Spleen (tissue), 7 donors: ENCODE measurements at regions not wholly inside any gene's neighbourhood (a gene's known extent, or its start where the extent isn't known, plus 50 kb on each side); places are given as distances from the start of the nearest gene placed in this dataset.

ENCODE experiments used
- POLR2A ChIP-seq, 3 donors: fragments of 450-650 bp; IDR thresholded peaks; one replicate each; pipeline ENCODE4 v1.5.1; 2017; ENCODE audit warnings: antibody characterized with exemption in 3 of 3, mild to moderate bottlenecking in 1 of 3
- POLR2AphosphoS5 ChIP-seq, 3 donors: sonication (generic); formaldehyde crosslinking; IDR thresholded peaks; one replicate each; pipeline ENCODE4 v1.5.1; 2017; ENCODE audit warnings: antibody characterized with exemption in 3 of 3
- TF ChIP-seq, protein P1 (sequence below), 11 experiments: fragments of 200-600 bp in 7 of 11; fragments of 450-650 bp in 4 of 11; sonication (generic) in 4 of 11; IDR thresholded peaks in 8 of 11; conservative IDR thresholded peaks in 3 of 11; 1 replicate in 7 of 11; 2 replicates in 4 of 11; pipeline versions ENCODE4 v1.4.0 to v1.8.0; 2016 to 2021; ENCODE audit warnings: antibody characterized with exemption in 11 of 11, inconsistent platforms in 4 of 11, mild to moderate bottlenecking in 1 of 11
- donor health status: DM: no; HTN: no; CAD: no; lungs with moderate emphysema.
- donor health status: DM: no; HTN: no; CAD: no.
- donor health status: DM: no; HTN: no; CAD: no.

DNA sequence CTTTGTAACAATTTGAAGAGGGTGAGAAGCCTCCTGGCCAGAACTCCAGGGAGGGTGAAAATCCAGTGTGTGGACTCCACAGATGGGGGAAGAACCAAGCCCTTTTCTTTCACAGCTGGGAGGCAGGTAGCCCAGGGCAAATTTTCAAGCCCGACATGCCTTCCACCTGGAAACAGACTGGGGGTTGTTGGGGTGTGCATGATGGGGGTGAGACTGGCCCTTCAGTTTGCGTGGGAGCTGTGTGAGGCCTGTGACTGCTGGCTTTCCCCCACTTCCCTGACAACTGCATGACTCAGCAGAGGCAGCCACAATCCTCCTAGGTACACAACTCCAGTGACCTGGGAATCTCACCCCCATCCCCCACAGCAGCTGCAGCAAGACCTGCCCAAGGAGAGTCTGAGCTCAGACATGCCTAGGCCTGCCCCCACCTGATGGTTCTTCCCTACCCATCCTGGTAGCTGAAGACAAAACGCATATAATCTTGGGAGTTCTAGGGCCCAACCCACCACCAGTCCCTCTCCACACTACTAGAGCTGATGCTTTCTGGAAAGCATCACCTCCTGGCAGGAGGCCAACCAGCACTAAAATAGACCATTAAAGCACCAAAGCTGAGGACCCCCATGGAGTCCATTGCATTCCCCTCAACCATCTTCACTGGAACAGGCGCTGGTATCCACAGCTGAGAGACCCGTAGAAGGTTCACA lies 445.4 kb downstream of the TFEC start:
- TF ChIP-seq, protein P1, sequence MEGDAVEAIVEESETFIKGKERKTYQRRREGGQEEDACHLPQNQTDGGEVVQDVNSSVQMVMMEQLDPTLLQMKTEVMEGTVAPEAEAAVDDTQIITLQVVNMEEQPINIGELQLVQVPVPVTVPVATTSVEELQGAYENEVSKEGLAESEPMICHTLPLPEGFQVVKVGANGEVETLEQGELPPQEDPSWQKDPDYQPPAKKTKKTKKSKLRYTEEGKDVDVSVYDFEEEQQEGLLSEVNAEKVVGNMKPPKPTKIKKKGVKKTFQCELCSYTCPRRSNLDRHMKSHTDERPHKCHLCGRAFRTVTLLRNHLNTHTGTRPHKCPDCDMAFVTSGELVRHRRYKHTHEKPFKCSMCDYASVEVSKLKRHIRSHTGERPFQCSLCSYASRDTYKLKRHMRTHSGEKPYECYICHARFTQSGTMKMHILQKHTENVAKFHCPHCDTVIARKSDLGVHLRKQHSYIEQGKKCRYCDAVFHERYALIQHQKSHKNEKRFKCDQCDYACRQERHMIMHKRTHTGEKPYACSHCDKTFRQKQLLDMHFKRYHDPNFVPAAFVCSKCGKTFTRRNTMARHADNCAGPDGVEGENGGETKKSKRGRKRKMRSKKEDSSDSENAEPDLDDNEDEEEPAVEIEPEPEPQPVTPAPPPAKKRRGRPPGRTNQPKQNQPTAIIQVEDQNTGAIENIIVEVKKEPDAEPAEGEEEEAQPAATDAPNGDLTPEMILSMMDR (IDR thresholded peaks at IDR 0.05 in 8 of 11, conservative IDR thresholded peaks at IDR 0.05 in 3 of 11) = no peak
- no peak for TF ChIP-seq POLR2AphosphoS5 (IDR thresholded peaks at IDR 0.05)
- no peak for TF ChIP-seq POLR2A (IDR thresholded peaks at IDR 0.05)
